ENCODE measurements at regions not wholly inside any gene's neighbourhood (a gene's known extent, or its start where the extent isn't known, plus 50 kb on each side); places are given as distances from the start of the nearest gene placed in this dataset.
"Not testable (repeated sequence)": the region's sequence is repeated elsewhere in the genome, so short reads cannot be mapped to it uniquely, and the experiment has no call there.

GRCh38 chr2:48061656-48062055 is 155.4 kb upstream of the FBXO11 start:
- not testable (repeated sequence) for DNase-seq (ENCODE audit: extremely low spot score); H3K4me1 ChIP-seq (ENCODE audit: insufficient read depth); H3K4me3 ChIP-seq (ENCODE audit: low read depth, low read length); H3K27ac ChIP-seq (ENCODE audit: low read depth); H3K36me3 ChIP-seq (ENCODE audit: insufficient read depth)
- 71% methylated on average over 4 of the region's 4 CpGs for WGBS

- Histone ChIP-seq H3K4me1 (ENCODE audit: insufficient read depth) (no peaks in the 10 kb centered on the region), H3K4me3 (ENCODE audit: low read depth, low read length) (no peak overlapping the region), H3K36me3 (ENCODE audit: insufficient read depth) (no peaks in the 10 kb centered on the region), H3K27ac (ENCODE audit: low read depth) (no peak overlapping the region)
- no peak for DNase-seq (ENCODE audit: extremely low spot score)
Observed at GRCh38 chr2:48065096-48065495, 158.8 kb upstream of the FBXO11 start.

- Histone ChIP-seq H3K36me3 (ENCODE audit: insufficient read depth) (no peaks in the 10 kb centered on the region), H3K4me3 (ENCODE audit: low read depth, low read length) (no peak overlapping the region), H3K27ac (ENCODE audit: low read depth) (no peak overlapping the region), H3K4me1 (ENCODE audit: insufficient read depth) (no peaks in the 10 kb centered on the region)
- WGBS = 66% methylated on average over 2 of the region's 2 CpGs
- DNase-seq (ENCODE audit: extremely low spot score) = no peak
Observed at GRCh38 chr2:48066000-48066399, 159.7 kb upstream of the FBXO11 start.

- no peaks in the 10 kb centered on the region for H3K4me1 ChIP-seq (ENCODE audit: insufficient read depth)
- no peak overlapping the region for H3K27ac ChIP-seq (ENCODE audit: low read depth)
- no peak for DNase-seq (ENCODE audit: extremely low spot score)
- H3K36me3 ChIP-seq (ENCODE audit: insufficient read depth) = no peaks in the 10 kb centered on the region
- H3K4me3 ChIP-seq (ENCODE audit: low read depth, low read length) = no peak overlapping the region
Observed at GRCh38 chr2:48069769-48070168, 163.5 kb upstream of the FBXO11 start.

- Histone ChIP-seq H3K27ac (ENCODE audit: low read depth) (no peak overlapping the region), H3K36me3 (ENCODE audit: insufficient read depth) (no peaks in the 10 kb centered on the region), H3K4me3 (ENCODE audit: low read depth, low read length) (no peak overlapping the region), H3K4me1 (ENCODE audit: insufficient read depth) (no peaks in the 10 kb centered on the region)
- 79% methylated on average over 3 of the region's 3 CpGs for WGBS
- no peak for DNase-seq (ENCODE audit: extremely low spot score)
Observed at GRCh38 chr2:48070415-48070814, 164.1 kb upstream of the FBXO11 start.

GRCh38 chr2:48072583-48072982 is 166.3 kb upstream of the FBXO11 start:
- WGBS = 85% methylated on average over 5 of the region's 5 CpGs
- no peak overlapping the region for H3K27ac ChIP-seq (ENCODE audit: low read depth)

GRCh38 chr2:48075631-48076030 is 169.3 kb upstream of the FBXO11 start:
- no peak overlapping the region for H3K4me3 ChIP-seq (ENCODE audit: low read depth, low read length)
- H3K27ac ChIP-seq (ENCODE audit: low read depth) = no peak overlapping the region
- H3K36me3 ChIP-seq (ENCODE audit: insufficient read depth) = no peaks in the 10 kb centered on the region
- DNase-seq (ENCODE audit: extremely low spot score) = no peak
- no peaks in the 10 kb centered on the region for H3K4me1 ChIP-seq (ENCODE audit: insufficient read depth)
- 90% methylated on average over 2 of the region's 2 CpGs for WGBS

More at GRCh38 chr2:48072583-48072982, 166.3 kb upstream of the FBXO11 start:
- Histone ChIP-seq H3K4me1 (ENCODE audit: insufficient read depth) (no peaks in the 10 kb centered on the region), H3K4me3 (ENCODE audit: low read depth, low read length) (no peak overlapping the region), H3K36me3 (ENCODE audit: insufficient read depth) (no peaks in the 10 kb centered on the region)
- no peak for DNase-seq (ENCODE audit: extremely low spot score)

GRCh38 chr2:48080534-48081316 is 174.4 kb upstream of the FBXO11 start:
- Histone ChIP-seq H3K4me1 (ENCODE audit: insufficient read depth) (no peaks in the 10 kb centered on the region), H3K4me3 (ENCODE audit: low read depth, low read length) (no peak overlapping the region), H3K27ac (ENCODE audit: low read depth) (no peak overlapping the region), H3K36me3 (ENCODE audit: insufficient read depth) (no peaks in the 10 kb centered on the region)
- 83% methylated on average over 6 of the region's 6 CpGs for WGBS
- no peak for DNase-seq (ENCODE audit: extremely low spot score)

- DNase-seq (ENCODE audit: extremely low spot score) = no peak
- 77% methylated on average over 7 of the region's 7 CpGs for WGBS
- Histone ChIP-seq H3K4me1 (ENCODE audit: insufficient read depth) (no peaks in the 10 kb centered on the region), H3K36me3 (ENCODE audit: insufficient read depth) (no peaks in the 10 kb centered on the region), H3K27ac (ENCODE audit: low read depth) (no peak overlapping the region), H3K4me3 (ENCODE audit: low read depth, low read length) (no peak overlapping the region)
Observed at GRCh38 chr2:48081317-48081628, 175.0 kb upstream of the FBXO11 start.

- Histone ChIP-seq H3K27ac (ENCODE audit: low read depth) (no peak overlapping the region), H3K4me3 (ENCODE audit: low read depth, low read length) (no peak overlapping the region), H3K36me3 (ENCODE audit: insufficient read depth) (no peaks in the 10 kb centered on the region), H3K4me1 (ENCODE audit: insufficient read depth) (no peaks in the 10 kb centered on the region)
- DNase-seq (ENCODE audit: extremely low spot score) = no peak
- 92% methylated on average over 1 of the region's 1 CpG for WGBS
Observed at GRCh38 chr2:48085888-48086287, 179.6 kb upstream of the FBXO11 start.

GRCh38 chr2:48088994-48089393 is 182.7 kb upstream of the FBXO11 start:
- no peaks in the 10 kb centered on the region for H3K4me1 ChIP-seq (ENCODE audit: insufficient read depth)
- 71% methylated on average over 2 of the region's 2 CpGs for WGBS
- no peak overlapping the region for H3K4me3 ChIP-seq (ENCODE audit: low read depth, low read length)
- H3K36me3 ChIP-seq (ENCODE audit: insufficient read depth) = no peaks in the 10 kb centered on the region
- DNase-seq (ENCODE audit: extremely low spot score) = no peak
- H3K27ac ChIP-seq (ENCODE audit: low read depth) = no peak overlapping the region

- H3K27ac ChIP-seq (ENCODE audit: low read depth) = no peak overlapping the region
- 38% methylated on average over 1 of the region's 1 CpG for WGBS
- no peak overlapping the region for H3K4me3 ChIP-seq (ENCODE audit: low read depth, low read length)
- no peaks in the 10 kb centered on the region for H3K4me1 ChIP-seq (ENCODE audit: insufficient read depth)
- no peak for DNase-seq (ENCODE audit: extremely low spot score)
- no peaks in the 10 kb centered on the region for H3K36me3 ChIP-seq (ENCODE audit: insufficient read depth)
Observed at GRCh38 chr2:48089644-48090043, 183.3 kb upstream of the FBXO11 start.

GRCh38 chr2:48092846-48093803 is 186.8 kb upstream of the FBXO11 start:
- DNase-seq (ENCODE audit: extremely low spot score) = no peak
- H3K4me3 ChIP-seq (ENCODE audit: low read depth, low read length) = no peak overlapping the region
- H3K27ac ChIP-seq (ENCODE audit: low read depth) = no peak overlapping the region
- H3K36me3 ChIP-seq (ENCODE audit: insufficient read depth) = no peaks in the 10 kb centered on the region
- H3K4me1 ChIP-seq (ENCODE audit: insufficient read depth) = no peaks in the 10 kb centered on the region
- 82% methylated on average over 4 of the region's 4 CpGs for WGBS

GRCh38 chr2:48096765-48097164 is 190.5 kb upstream of the FBXO11 start:
- not testable (repeated sequence) for DNase-seq (ENCODE audit: extremely low spot score); H3K4me3 ChIP-seq (ENCODE audit: low read depth, low read length); H3K27ac ChIP-seq (ENCODE audit: low read depth); H3K4me1 ChIP-seq (ENCODE audit: insufficient read depth); H3K36me3 ChIP-seq (ENCODE audit: insufficient read depth)
- WGBS = 76% methylated on average over 1 of the region's 1 CpG

All from urinary bladder (tissue), 3 donors.